ENCODE measurements at regions not wholly inside any gene's neighbourhood (a gene's known extent, or its start where the extent isn't known, plus 50 kb on each side); places are given as distances from the start of the nearest gene placed in this dataset.
A peak's percentile ranks its signal among the peaks of the same experiment; 100 is the strongest.

DNA sequence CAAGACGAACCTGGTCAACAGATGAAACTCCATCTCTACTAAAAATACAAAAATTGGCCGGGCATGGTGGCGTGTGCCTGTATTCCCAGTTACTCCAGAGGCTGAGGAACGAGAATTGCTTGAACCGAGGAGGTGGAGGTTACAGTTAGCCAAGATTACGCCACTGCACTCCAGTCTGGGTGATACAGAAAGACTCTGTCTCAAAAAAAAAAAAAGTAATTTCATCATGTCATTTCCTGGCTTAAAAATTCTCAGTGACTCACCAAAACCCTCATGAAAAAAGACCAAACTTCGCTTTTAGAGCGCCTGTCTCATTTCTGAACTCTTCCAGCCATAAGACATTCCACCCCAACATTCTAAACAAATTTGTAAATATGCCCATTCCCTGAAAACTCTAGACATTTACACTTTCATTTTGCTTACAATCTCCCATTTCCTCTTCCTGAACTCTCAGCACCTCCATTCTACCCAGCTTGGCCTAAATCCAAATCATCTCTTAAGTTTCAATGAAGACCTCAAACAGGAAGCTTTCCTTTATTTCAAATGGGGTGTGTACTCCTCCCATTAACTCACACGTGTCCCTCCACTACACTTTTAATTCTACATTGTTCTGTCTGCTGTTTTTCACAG, 50.5 kb upstream of the PRRC2C start:
- in situ Hi-C loops (cut with MboI; ENCODE audit: low sequenced_read_pairs in 4 of 4) = no loop called here
- peak in 1 of 2 donors; percentile 25 for DNase-seq
- TF ChIP-seq POLR2A (IDR thresholded peaks at IDR 0.05) = no peak
- TF ChIP-seq, protein P1, sequence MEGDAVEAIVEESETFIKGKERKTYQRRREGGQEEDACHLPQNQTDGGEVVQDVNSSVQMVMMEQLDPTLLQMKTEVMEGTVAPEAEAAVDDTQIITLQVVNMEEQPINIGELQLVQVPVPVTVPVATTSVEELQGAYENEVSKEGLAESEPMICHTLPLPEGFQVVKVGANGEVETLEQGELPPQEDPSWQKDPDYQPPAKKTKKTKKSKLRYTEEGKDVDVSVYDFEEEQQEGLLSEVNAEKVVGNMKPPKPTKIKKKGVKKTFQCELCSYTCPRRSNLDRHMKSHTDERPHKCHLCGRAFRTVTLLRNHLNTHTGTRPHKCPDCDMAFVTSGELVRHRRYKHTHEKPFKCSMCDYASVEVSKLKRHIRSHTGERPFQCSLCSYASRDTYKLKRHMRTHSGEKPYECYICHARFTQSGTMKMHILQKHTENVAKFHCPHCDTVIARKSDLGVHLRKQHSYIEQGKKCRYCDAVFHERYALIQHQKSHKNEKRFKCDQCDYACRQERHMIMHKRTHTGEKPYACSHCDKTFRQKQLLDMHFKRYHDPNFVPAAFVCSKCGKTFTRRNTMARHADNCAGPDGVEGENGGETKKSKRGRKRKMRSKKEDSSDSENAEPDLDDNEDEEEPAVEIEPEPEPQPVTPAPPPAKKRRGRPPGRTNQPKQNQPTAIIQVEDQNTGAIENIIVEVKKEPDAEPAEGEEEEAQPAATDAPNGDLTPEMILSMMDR (IDR thresholded peaks at IDR 0.05 in 4 of 5, conservative IDR thresholded peaks at IDR 0.05 in 1 of 5) = no peak
- Histone ChIP-seq H3K36me3 (no peaks in the 10 kb centered on the region), H3K27ac (peak overlapping the region; percentile 1 to 56 (median 36)), H3K9me3 (no peaks in the 10 kb centered on the region), H3K27me3 (no peaks in the 10 kb centered on the region), H3K4me3 (peak overlapping the region in 1 of 4 donors; percentile 17), H3K4me1 (no peaks in the 10 kb centered on the region)
- ATAC-seq = peak in 1 of 2 donors; percentile 64
- intact Hi-C loops (cut with DNase I; ENCODE audit: low total_unique reads) = no loop called here

All from gastrocnemius medialis (tissue), 4 donors.